LNCAP (cell line): ENCODE measurements at regions not wholly inside any gene's neighbourhood (a gene's known extent, or its start where the extent isn't known, plus 50 kb on each side); places are given as distances from the start of the nearest gene placed in this dataset.

Experiments used
- CTCF ChIP-seq: fragments of 450-650 bp; IDR thresholded peaks from 2 replicates; pipeline ENCODE4 v1.5.1; 2017; ENCODE audit warnings: mild to moderate bottlenecking

DNA sequence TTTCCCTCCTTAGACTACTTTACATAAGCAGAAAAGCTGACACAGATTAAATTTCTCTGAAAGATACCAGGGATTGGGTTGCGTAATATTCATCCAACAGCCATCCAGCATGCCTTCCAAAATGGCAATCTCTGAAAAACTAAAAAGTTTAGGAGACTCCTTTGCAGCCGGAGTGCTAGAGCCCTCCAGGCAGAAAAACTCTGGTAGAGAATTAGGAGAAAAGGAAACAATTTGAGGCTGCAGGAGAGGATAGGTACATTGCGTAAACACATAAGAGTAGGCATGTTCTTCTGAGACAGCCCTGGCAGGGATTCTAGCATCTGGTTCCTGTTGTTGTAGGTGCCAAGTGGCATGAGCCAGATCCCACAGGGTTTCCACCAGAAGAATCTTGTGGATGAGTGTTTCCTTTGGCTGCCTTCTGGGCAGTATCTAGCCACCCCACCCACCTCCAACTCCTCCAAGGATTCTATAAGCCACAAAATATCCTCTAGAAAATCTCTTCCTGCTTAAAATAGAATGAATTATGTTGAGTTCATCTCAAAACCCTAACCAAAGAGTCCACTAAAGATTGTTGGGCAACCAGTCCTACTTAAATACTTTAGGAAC is 402.4 kb downstream of the HGF start:
- no peak for TF ChIP-seq CTCF

- no peak for TF ChIP-seq CTCF
These were observed 403.3 kb downstream of the HGF start for GRCh38 chr7:81366546-81366945.

GRCh38 chr7:81361769-81362312 is 408.0 kb downstream of the HGF start:
- no peak for TF ChIP-seq CTCF

GRCh38 chr7:81355911-81356310 is 413.9 kb downstream of the HGF start:
- TF ChIP-seq CTCF: no peak

DNA sequence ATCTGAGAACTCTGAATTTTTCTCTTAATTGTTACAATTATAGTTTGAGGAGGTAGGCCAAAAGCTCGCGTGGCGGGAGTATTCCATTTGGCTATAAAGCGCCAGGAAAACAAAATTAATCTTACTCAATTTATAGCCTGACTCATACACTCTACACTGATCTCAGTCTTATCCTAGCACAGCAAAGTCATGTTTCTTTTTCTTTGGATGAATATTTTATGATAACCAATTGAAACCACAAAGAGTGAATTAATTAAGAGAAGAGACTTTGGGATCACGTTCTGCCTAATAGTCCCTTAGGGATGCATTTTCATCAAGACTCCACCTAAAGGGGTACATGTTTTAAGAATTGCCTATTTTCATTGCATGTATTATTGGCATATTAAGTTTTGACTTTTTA is 420.8 kb downstream of the HGF start:
- no peak for TF ChIP-seq CTCF

DNA sequence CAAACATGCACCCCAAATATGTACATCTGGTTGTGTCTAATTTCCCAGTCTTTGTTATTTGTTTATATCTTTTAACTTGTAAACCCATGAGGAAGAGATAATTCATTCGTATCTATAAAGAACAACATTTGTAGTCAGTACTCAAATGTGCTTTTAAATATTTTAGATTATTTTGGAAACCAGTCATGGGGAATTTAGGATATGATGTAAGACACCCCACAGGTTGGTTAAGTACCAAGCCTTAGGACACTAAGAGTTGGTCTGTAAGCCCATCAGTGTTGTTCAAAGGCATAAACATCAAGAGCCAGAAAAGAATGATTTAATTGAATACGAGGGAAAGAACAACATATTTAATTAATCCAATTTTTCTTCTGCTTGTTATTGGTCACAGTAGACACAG is 421.1 kb upstream of the SEMA3C start:
- TF ChIP-seq CTCF: no peak

DNA sequence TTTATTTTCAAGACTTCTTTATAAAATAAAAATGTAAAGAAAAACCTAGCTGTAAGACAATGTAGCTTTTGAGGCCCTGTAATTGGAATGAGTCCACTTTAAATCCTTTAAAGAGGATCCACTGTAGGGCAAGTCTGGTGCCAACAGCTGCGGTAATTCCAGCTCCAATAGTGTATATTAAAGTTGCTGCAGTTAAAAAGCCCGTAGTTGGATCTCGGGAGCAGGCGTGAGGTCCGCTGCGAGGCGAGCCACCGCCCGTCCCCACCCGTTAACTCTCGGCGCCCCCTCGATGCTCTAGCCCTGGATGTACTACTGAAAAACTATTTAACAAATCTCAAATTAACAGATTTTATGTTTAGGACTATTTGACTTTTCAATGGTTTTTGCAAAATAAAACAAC is 414.7 kb upstream of the SEMA3C start:
- TF ChIP-seq CTCF: no peak

DNA sequence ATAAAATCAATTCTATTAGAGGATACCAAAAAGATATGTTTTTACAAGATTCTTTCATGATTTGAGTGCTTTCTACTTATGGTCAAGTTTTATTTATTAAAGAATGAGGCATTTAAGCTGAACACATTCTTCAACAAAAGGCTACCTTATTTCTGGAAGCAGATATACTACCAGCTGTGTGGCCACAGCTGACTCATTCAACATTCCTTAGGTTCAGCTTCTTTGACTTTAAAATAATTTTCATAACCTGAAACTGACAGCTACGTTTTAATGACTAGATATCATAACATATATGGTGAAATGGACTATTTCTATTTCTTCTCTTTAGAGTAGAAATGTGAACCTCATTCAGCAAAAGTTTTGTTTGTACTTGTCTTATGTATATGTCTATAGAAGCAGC is 414.2 kb upstream of the SEMA3C start:
- no peak for TF ChIP-seq CTCF
